ENCODE measurements at regions not wholly inside any gene's neighbourhood (a gene's known extent, or its start where the extent isn't known, plus 50 kb on each side); places are given as distances from the start of the nearest gene placed in this dataset.

DNA sequence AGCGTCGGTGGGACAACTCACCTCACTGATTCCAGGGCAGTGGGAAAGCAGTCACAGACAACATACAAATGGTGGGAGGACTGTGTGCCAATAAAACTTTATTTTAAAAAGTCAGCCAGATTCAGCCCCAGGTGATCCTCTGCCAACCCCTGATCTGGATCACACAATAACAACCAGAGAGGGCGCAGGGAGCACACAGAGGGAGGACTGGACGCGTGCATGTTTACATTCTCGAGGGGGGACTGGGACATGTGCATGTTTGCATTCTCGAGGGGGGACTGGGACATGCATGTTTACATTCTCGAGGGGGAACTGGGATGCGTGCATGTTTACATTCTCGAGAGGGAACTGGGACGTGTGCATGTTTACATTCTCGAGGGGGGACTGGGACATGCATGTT is 209.5 kb downstream of the NDUFA10 start:
- Histone ChIP-seq H3K9me3 (ENCODE audit: control insufficient read depth, insufficient read depth, low read depth, low read length) (no peaks in the 10 kb centered on the region), H3K36me3 (ENCODE audit: control insufficient read depth in 2 of 2, insufficient read depth in 1 of 2, low read length in 2 of 2) (no peaks in the 10 kb centered on the region), H3K4me3 (ENCODE audit: low read depth, low read length) (no peak overlapping the region), H3K27ac (ENCODE audit: extremely low read depth, low read depth, low read length) (no peak overlapping the region), H3K4me1 (ENCODE audit: control insufficient read depth, insufficient read depth, low read length) (peaks cover 11% of the 10 kb centered on the region)
- CTCF ChIA-PET, result interaction anchor here (0.9 kb wide), 1 partner anchor 781 kb away, joined by 3 read pairs; no protein-coding TSS in a partner anchor
- TF ChIP-seq ZNF280D (tag by site-specific recombination; IDR thresholded peaks at IDR 0.05) (no peak), PRDM10 (tag by site-specific recombination; IDR thresholded peaks at IDR 0.05) (peak; percentile 91), ZNF138 (tag by site-specific recombination; IDR thresholded peaks at IDR 0.05; ENCODE audit: borderline replicate concordance) (no peak), FEZF1 (tag by site-specific recombination; IDR thresholded peaks at IDR 0.05) (no peak), ZNF48 (tag by site-specific recombination; IDR thresholded peaks at IDR 0.05) (no peak), ZNF776 (tag by site-specific recombination; IDR thresholded peaks at IDR 0.05; ENCODE audit: borderline replicate concordance) (no peak)
- TF ChIP-seq, protein P1, sequence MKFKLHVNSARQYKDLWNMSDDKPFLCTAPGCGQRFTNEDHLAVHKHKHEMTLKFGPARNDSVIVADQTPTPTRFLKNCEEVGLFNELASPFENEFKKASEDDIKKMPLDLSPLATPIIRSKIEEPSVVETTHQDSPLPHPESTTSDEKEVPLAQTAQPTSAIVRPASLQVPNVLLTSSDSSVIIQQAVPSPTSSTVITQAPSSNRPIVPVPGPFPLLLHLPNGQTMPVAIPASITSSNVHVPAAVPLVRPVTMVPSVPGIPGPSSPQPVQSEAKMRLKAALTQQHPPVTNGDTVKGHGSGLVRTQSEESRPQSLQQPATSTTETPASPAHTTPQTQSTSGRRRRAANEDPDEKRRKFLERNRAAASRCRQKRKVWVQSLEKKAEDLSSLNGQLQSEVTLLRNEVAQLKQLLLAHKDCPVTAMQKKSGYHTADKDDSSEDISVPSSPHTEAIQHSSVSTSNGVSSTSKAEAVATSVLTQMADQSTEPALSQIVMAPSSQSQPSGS (tag by site-specific recombination; IDR thresholded peaks at IDR 0.05; ENCODE audit: low read depth), result no peak
- POLR2A ChIA-PET, result no interaction called here

- CTCF ChIA-PET, result interaction anchor here (0.9 kb wide), 1 partner anchor 781 kb away, joined by 3 read pairs; no protein-coding TSS in a partner anchor
- H3K4me1 ChIP-seq (ENCODE audit: control insufficient read depth, insufficient read depth, low read length), result peaks cover 5% of the 10 kb centered on the region
- POLR2A ChIA-PET, result no interaction called here
- H3K36me3 ChIP-seq (ENCODE audit: control insufficient read depth in 2 of 2, insufficient read depth in 1 of 2, low read length in 2 of 2), result no peaks in the 10 kb centered on the region
- no peak overlapping the region for H3K4me3 ChIP-seq (ENCODE audit: low read depth, low read length)
- no peaks in the 10 kb centered on the region for H3K9me3 ChIP-seq (ENCODE audit: control insufficient read depth, insufficient read depth, low read depth, low read length)
- H3K27ac ChIP-seq (ENCODE audit: extremely low read depth, low read depth, low read length), result no peak overlapping the region
- TF ChIP-seq, protein P2, sequence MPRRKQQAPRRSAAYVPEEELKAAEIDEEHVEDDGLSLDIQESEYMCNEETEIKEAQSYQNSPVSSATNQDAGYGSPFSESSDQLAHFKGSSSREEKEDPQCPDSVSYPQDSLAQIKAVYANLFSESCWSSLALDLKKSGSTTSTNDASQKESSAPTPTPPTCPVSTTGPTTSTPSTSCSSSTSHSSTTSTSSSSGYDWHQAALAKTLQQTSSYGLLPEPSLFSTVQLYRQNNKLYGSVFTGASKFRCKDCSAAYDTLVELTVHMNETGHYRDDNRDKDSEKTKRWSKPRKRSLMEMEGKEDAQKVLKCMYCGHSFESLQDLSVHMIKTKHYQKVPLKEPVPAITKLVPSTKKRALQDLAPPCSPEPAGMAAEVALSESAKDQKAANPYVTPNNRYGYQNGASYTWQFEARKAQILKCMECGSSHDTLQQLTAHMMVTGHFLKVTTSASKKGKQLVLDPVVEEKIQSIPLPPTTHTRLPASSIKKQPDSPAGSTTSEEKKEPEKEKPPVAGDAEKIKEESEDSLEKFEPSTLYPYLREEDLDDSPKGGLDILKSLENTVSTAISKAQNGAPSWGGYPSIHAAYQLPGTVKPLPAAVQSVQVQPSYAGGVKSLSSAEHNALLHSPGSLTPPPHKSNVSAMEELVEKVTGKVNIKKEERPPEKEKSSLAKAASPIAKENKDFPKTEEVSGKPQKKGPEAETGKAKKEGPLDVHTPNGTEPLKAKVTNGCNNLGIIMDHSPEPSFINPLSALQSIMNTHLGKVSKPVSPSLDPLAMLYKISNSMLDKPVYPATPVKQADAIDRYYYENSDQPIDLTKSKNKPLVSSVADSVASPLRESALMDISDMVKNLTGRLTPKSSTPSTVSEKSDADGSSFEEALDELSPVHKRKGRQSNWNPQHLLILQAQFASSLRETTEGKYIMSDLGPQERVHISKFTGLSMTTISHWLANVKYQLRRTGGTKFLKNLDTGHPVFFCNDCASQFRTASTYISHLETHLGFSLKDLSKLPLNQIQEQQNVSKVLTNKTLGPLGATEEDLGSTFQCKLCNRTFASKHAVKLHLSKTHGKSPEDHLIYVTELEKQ (tag by site-specific recombination; IDR thresholded peaks at IDR 0.05; ENCODE audit: borderline replicate concordance), result no peak
- TF ChIP-seq OVOL3 (tag by site-specific recombination; IDR thresholded peaks at IDR 0.05), result no peak
- TF ChIP-seq, protein P3, sequence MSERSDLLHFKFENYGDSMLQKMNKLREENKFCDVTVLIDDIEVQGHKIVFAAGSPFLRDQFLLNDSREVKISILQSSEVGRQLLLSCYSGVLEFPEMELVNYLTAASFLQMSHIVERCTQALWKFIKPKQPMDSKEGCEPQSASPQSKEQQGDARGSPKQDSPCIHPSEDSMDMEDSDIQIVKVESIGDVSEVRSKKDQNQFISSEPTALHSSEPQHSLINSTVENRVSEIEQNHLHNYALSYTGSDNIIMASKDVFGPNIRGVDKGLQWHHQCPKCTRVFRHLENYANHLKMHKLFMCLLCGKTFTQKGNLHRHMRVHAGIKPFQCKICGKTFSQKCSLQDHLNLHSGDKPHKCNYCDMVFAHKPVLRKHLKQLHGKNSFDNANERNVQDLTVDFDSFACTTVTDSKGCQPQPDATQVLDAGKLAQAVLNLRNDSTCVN (tag by site-specific recombination; optimal IDR thresholded peaks at IDR 0.05), result no peak
- TF ChIP-seq ZNF664 (tag by site-specific recombination; IDR thresholded peaks at IDR 0.05), result no peak
- no peak for TF ChIP-seq EGR2 (tag by site-specific recombination; IDR thresholded peaks at IDR 0.05; ENCODE audit: low read depth)
- TF ChIP-seq ZNF114 (tag by site-specific recombination; IDR thresholded peaks at IDR 0.05), result no peak
- no peak for TF ChIP-seq ZNF701 (tag by site-specific recombination; IDR thresholded peaks at IDR 0.05)
- no peak for TF ChIP-seq ZNF157 (tag by site-specific recombination; IDR thresholded peaks at IDR 0.05)
Observed at GRCh38 chr2:239814861-239815601, 210.1 kb downstream of the NDUFA10 start.

Measured in HEK293 (cell line).